Brain microvascular endothelial cell (primary cell): ENCODE measurements at regions not wholly inside any gene's neighbourhood (a gene's known extent, or its start where the extent isn't known, plus 50 kb on each side); places are given as distances from the start of the nearest gene placed in this dataset.
A peak's percentile ranks its signal among the peaks of the same experiment; 100 is the strongest.

ENCODE experiments used
- DNase-seq: peaks from one replicate; pipeline ENCODE4 v3.0.0-alpha.2; 2020
- H3K27ac ChIP-seq: fragments of 250-450 bp; sonication (Bioruptor Pico); 2 replicates; pipeline ENCODE4 v1.5.1; 2020; ENCODE audit warnings: mild to moderate bottlenecking, moderate library complexity
- H3K27me3 ChIP-seq: fragments of 250-450 bp; sonication (Bioruptor Pico); replicated peaks from 2 replicates; pipeline ENCODE4 v1.5.1; 2020; ENCODE audit warnings: mild to moderate bottlenecking
- H3K36me3 ChIP-seq: fragments of 250-450 bp; sonication (Bioruptor Pico); replicated peaks from 2 replicates; pipeline ENCODE4 v1.5.1; 2020; ENCODE audit warnings: mild to moderate bottlenecking
- H3K4me3 ChIP-seq: 2 replicates; pipeline ENCODE4 v1.5.1; 2011; ENCODE audit warnings: low read depth, mild to moderate bottlenecking, control low read depth, low read length, moderate library complexity
- CTCF ChIP-seq: IDR thresholded peaks from 2 replicates; pipeline ENCODE4 v1.5.1; 2011; ENCODE audit warnings: low read depth, mild to moderate bottlenecking, moderate library complexity, low read length, control low read depth, inconsistent platforms; ENCODE audit errors: missing control alignments
- in situ Hi-C: cut with HindIII; loops from 2 replicates; pipeline ENCODE4 v1.10.0; 2017; ENCODE audit warnings: low sequenced_read_pairs, low pct_ligation_motif_present

DNA sequence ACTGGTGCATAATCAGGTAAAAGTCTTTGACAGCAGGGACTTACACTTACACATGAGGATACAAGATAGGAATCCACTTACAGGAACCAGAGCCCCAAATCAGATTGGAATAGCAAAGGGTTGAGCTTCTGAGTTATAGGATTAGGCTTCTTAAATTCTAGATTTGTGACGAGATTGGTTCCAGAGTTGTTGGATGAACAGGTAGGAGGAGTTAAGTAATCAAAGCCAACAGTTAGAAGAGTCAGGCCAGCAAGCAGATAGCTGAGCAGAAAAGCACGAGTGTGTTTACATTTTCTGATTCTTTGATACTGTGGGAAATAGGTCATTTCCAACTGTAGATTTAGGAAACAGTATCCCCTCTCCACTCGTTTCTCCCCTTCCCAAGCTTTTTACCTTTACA, 167.0 kb downstream of the MDFIC start:
- DNase-seq, result no peak
- H3K27me3 ChIP-seq, result no peaks in the 10 kb centered on the region
- in situ Hi-C loops, result no loop called here
- no peak for TF ChIP-seq CTCF
- H3K36me3 ChIP-seq, result no peaks in the 10 kb centered on the region
- H3K27ac ChIP-seq, result no peak overlapping the region
- H3K4me3 ChIP-seq, result no peak overlapping the region

GRCh38 chr7:115087437-115087836, 165.5 kb downstream of the MDFIC start:
- Histone ChIP-seq H3K27ac (peak overlapping the region; percentile 22), H3K27me3 (no peaks in the 10 kb centered on the region), H3K36me3 (no peaks in the 10 kb centered on the region), H3K4me3 (no peak overlapping the region)
- peak; percentile 86 for DNase-seq
- in situ Hi-C loops, result no loop called here
- no peak for TF ChIP-seq CTCF

DNA sequence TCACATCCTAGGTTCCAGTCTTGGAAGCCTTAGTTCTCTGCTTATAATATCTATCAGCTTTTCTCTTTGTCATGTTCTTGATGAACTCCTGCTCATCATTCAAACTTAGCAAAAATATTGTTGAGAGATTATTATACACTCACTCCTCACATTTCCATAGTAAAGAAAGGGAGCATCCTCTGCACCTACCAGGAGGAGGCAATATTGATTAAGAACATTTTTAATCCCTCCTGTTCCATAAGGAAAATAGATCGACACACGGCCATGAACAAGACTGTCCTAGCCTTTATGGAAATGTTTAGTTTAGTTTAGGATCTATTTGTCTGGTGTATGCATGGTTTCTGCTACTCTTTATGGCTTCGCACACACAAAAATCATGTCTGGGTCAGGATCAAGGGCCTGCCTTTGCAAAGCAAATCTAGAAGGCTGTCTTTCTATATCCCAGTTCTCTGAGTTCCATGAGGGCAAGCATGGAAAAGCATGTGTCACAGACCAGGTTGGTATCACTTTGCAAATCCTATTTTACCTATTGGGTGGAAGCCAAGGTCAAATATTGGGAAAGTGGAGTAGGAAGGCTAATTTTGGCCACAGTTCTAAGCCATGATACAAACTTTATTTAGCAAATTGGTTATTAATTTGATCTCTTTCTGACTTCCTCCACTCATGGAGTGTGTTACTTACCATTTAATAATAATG, 164.4 kb downstream of the MDFIC start:
- Histone ChIP-seq H3K36me3 (no peaks in the 10 kb centered on the region), H3K27me3 (no peaks in the 10 kb centered on the region), H3K27ac (no peak overlapping the region), H3K4me3 (no peak overlapping the region)
- no peak for DNase-seq
- TF ChIP-seq CTCF, result no peak
- in situ Hi-C loops, result no loop called here

GRCh38 chr7:115085421-115085820, 163.5 kb downstream of the MDFIC start:
- no peak overlapping the region for H3K4me3 ChIP-seq
- H3K36me3 ChIP-seq, result no peaks in the 10 kb centered on the region
- H3K27me3 ChIP-seq, result no peaks in the 10 kb centered on the region
- no peak for TF ChIP-seq CTCF
- H3K27ac ChIP-seq, result no peak overlapping the region
- in situ Hi-C loops, result no loop called here
- no peak for DNase-seq

- no peak for TF ChIP-seq CTCF
- H3K4me3 ChIP-seq, result no peak overlapping the region
- H3K27me3 ChIP-seq, result no peaks in the 10 kb centered on the region
- H3K27ac ChIP-seq, result no peak overlapping the region
- H3K36me3 ChIP-seq, result no peaks in the 10 kb centered on the region
- in situ Hi-C loops, result no loop called here
- no peak for DNase-seq
Measured at GRCh38 chr7:115083935-115084334, 162.0 kb downstream of the MDFIC start.

GRCh38 chr7:115081772-115082171, 159.9 kb downstream of the MDFIC start:
- no peaks in the 10 kb centered on the region for H3K27me3 ChIP-seq
- DNase-seq, result no peak
- in situ Hi-C loops, result no loop called here
- no peak for TF ChIP-seq CTCF
- H3K36me3 ChIP-seq, result no peaks in the 10 kb centered on the region
- H3K4me3 ChIP-seq, result no peak overlapping the region
- no peak overlapping the region for H3K27ac ChIP-seq
